Sigmoid colon (tissue), 6 donors: ENCODE measurements at regions not wholly inside any gene's neighbourhood (a gene's known extent, or its start where the extent isn't known, plus 50 kb on each side); places are given as distances from the start of the nearest gene placed in this dataset.

ENCODE experiments used
- DNase-seq: peaks from one replicate; pipeline ENCODE4 v3.0.0-alpha.2; 2019
- H3K27ac ChIP-seq, 4 donors: fragments of 200-600 bp; sonication (generic); one replicate each; pipeline ENCODE4 v1.5.1; 2016 to 2019; ENCODE audit warnings: mild to moderate bottlenecking in 1 of 4
- H3K27me3 ChIP-seq, 3 donors: fragments of 200-600 bp; sonication (generic); one replicate each; pipeline ENCODE4 v1.5.1; 2019; ENCODE audit warnings: mild to moderate bottlenecking in 1 of 3
- H3K36me3 ChIP-seq, 4 donors: fragments of 200-600 bp; sonication (generic); one replicate each; pipeline ENCODE4 v1.5.1; 2016 to 2019
- H3K4me1 ChIP-seq, 4 donors: fragments of 200-600 bp; sonication (generic); one replicate each; pipeline ENCODE4 v1.5.1; 2017 to 2019
- H3K4me3 ChIP-seq, 4 donors: fragments of 200-600 bp; sonication (generic); one replicate each; pipeline ENCODE4 v1.5.1; 2017 to 2019; ENCODE audit warnings: mild to moderate bottlenecking in 2 of 4, moderate library complexity in 1 of 4
- H3K9me3 ChIP-seq, 4 donors: fragments of 200-600 bp in 3 of 4; sonication (generic) in 3 of 4; one replicate each; pipeline versions ENCODE4 v1.5.1 to v1.6.1; 2013 to 2019
- CTCF ChIP-seq, 4 experiments: fragments of 450-650 bp in 3 of 4; fragments of 200-600 bp in 1 of 4; IDR thresholded peaks; one replicate each; pipeline ENCODE4 v1.5.1; 2016 to 2019; ENCODE audit warnings: antibody characterized with exemption in 4 of 4, mild to moderate bottlenecking in 3 of 4, moderate library complexity in 2 of 4
- EP300 ChIP-seq, 4 donors: sonication (generic); formaldehyde crosslinking; IDR thresholded peaks; one replicate each; pipeline ENCODE4 v1.6.1; 2017; ENCODE audit warnings: antibody characterized with exemption in 4 of 4
- POLR2A ChIP-seq, 2 donors: fragments of 450-650 bp; IDR thresholded peaks; one replicate each; pipeline ENCODE4 v1.6.1; 2016; ENCODE audit warnings: antibody characterized with exemption in 2 of 2, mild to moderate bottlenecking in 2 of 2, moderate library complexity in 2 of 2
- POLR2AphosphoS5 ChIP-seq, 4 donors: sonication (generic); formaldehyde crosslinking; IDR thresholded peaks; one replicate each; pipeline ENCODE4 v1.6.1; 2017; ENCODE audit warnings: antibody characterized with exemption in 4 of 4
- WGBS, 2 donors: extraction: QIAGEN DNeasy Blood & Tissue Kit; methylation state at CpG; one replicate each; pipeline ENCODE4 v1.1.7; 2013; 5-methylcytosine and 5-hydroxymethylcytosine counted together
- intact Hi-C: fragments of 100-400 bp; cut with DNase I; formaldehyde crosslinking; loops from one replicate; pipeline ENCODE4 v1.15.1; 2023
- small RNA-seq, 3 donors: library from RNA; depleted of rRNA; stranded (forward); fragments of <200 nt; gene quantifications; one replicate each; pipeline ENCODE3, GENCODE V24; 2016
- donor health status: healthy with polysubstance abuse.
- donor health status: healthy.

GRCh38 chr14:41972531-41972930 lies 365.9 kb downstream of the LRFN5 start:
- no peak overlapping the region for H3K4me3 ChIP-seq
- no peaks in the 10 kb centered on the region for H3K36me3 ChIP-seq
- no peak for DNase-seq
- intact Hi-C loops = no loop called here
- peaks cover 0 to 6% (median 1%) of the 10 kb centered on the region in 4 donors for H3K9me3 ChIP-seq
- TF ChIP-seq EP300 (IDR thresholded peaks at IDR 0.05) (no peak), POLR2AphosphoS5 (IDR thresholded peaks at IDR 0.05) (no peak), CTCF (IDR thresholded peaks at IDR 0.05) (no peak), POLR2A (IDR thresholded peaks at IDR 0.05) (no peak)
- H3K27ac ChIP-seq = no peak overlapping the region
- no peaks in the 10 kb centered on the region for H3K27me3 ChIP-seq
- no peaks in the 10 kb centered on the region for H3K4me1 ChIP-seq

GRCh38 chr14:41960281-41960680 lies 353.6 kb downstream of the LRFN5 start:
- Histone ChIP-seq H3K4me3 (no peak overlapping the region), H3K36me3 (no peaks in the 10 kb centered on the region), H3K4me1 (no peaks in the 10 kb centered on the region), H3K9me3 (no peaks in the 10 kb centered on the region), H3K27ac (no peak overlapping the region), H3K27me3 (no peaks in the 10 kb centered on the region)
- DNase-seq = no peak
- TF ChIP-seq POLR2A (IDR thresholded peaks at IDR 0.05) (no peak), CTCF (IDR thresholded peaks at IDR 0.05) (no peak), EP300 (IDR thresholded peaks at IDR 0.05) (no peak), POLR2AphosphoS5 (IDR thresholded peaks at IDR 0.05) (no peak)
- intact Hi-C loops = no loop called here
- WGBS, 2 donors = 73 to 81% methylated on average over 3 of the region's 3 CpGs

- DNase-seq = no peak
- intact Hi-C loops = no loop called here
- 3 to 42% methylated on average over 1 of the region's 1 CpG for WGBS, 2 donors
Measured at GRCh38 chr14:41957459-41957858, 350.8 kb downstream of the LRFN5 start.

More at GRCh38 chr14:41957459-41957858, 350.8 kb downstream of the LRFN5 start:
- Histone ChIP-seq H3K36me3 (no peaks in the 10 kb centered on the region), H3K9me3 (no peaks in the 10 kb centered on the region), H3K4me1 (no peaks in the 10 kb centered on the region), H3K27me3 (no peaks in the 10 kb centered on the region), H3K4me3 (no peak overlapping the region), H3K27ac (no peak overlapping the region)
- TF ChIP-seq EP300 (IDR thresholded peaks at IDR 0.05) (no peak), CTCF (IDR thresholded peaks at IDR 0.05) (no peak), POLR2A (IDR thresholded peaks at IDR 0.05) (no peak), POLR2AphosphoS5 (IDR thresholded peaks at IDR 0.05) (no peak)

Small RNA genes in the stretch of these regions (small RNA-seq; reads per million reads assigned to genes)
- gene AL163153.1 (0 reads per million in 3 donors), gene AL358913.1 (0 reads per million in 3 donors), gene AL442163.3 (0 reads per million in 3 donors)
